GM19035 (cell line): ENCODE measurements at regions not wholly inside any gene's neighbourhood (a gene's known extent, or its start where the extent isn't known, plus 50 kb on each side); places are given as distances from the start of the nearest gene placed in this dataset.

ENCODE experiments used
- ATAC-seq: cut with Tn5 transposase; IDR thresholded peaks from one replicate; pipeline ENCODE4 v1.9.1; 2021; ENCODE audit not compliant: unreplicated experiment

DNA sequence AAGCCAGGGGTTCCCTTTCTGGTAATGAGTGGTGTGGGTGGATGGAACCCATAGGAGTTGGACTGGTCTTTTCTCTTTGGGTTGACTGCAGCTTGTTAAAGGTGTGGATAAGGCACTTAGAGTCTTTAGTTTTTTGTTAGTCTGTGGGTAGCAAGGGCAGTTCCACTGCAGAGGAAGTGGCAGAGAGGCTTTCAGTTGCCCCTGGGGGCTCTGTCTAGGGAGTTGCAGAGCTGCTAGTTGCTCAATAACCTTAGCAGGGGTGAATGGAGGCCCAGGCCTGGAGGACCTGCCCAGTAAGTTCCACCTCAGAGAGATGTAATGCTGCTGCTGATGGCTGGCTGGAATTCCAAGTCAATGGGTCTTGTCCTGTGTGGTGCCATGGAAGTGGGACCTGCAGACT, 282.6 kb upstream of the NDST4 start:
- no peak for ATAC-seq

DNA sequence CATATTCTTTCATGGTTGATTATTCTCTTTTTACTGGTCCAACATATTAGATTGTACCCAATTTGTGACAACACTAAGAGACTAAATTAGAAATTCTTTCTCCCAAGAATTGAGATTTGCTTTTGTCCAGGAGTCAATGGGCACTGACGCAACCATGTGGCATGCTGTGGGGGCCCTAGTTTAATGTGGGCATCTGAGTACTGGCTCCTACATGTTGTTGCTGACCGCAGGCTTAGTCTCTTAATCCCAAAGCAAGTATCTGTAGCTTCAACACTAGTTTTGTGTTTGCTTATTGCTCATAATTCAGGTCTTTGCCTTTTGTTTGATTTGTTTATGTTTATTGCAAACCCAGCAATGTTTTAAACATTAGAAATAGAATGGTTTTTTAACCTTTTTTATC, 263.4 kb upstream of the NDST4 start:
- ATAC-seq, result no peak

DNA sequence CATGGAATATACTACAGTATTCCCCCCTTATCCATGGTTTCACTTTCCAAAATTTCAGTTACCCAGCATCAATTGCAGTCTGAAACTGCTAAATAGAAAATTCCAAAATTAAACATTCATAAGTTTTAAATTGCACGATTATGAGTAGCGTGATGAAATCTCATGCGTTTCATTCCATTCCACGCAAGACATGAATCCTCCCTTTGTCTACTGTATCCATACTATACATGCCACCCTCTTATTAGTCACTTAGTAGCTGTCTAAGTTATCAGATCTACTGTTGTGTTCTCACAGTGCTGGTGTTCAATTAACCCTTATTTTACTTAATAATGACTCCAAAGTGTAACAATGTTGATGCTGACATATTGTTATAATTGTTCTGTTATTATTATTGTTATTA, 261.2 kb upstream of the NDST4 start:
- ATAC-seq, result no peak

DNA sequence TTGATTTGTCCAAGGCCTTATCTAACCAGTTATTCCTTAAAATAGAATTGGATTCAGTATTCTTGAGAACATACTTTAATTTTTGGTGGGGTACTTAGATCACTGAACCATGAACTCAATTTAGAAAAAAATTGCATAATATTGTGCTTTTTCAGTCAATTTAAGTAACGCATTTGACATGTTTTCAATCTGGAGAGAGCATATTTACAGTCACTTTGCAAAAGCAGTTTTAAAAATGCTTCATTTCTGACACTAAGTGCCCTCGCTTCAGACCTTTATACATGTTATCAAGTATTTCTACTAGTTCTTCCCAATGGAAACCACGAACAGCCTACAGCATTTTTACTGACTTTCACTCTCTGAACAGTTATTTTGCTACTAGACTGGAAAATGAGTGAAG, 257.1 kb upstream of the NDST4 start:
- ATAC-seq, result no peak

DNA sequence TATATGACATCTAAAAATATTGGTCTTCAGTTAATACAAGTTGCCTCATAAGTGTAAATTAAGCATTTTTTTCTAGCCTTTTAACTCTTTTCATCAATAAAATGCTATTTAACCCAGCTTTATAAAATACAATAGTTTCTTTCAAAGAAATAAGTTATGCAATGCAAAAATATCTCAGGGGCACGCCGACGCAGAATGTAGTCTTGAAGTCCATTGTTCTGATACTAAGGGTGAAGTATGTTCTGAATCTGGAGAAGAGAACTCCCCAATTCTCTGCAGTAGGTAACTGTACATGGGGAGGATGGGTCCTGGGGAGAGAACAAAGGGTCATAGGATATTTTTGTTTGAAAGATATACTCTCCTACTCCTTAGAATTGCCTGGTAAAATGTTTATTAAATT, 256.6 kb upstream of the NDST4 start:
- ATAC-seq, result no peak

DNA sequence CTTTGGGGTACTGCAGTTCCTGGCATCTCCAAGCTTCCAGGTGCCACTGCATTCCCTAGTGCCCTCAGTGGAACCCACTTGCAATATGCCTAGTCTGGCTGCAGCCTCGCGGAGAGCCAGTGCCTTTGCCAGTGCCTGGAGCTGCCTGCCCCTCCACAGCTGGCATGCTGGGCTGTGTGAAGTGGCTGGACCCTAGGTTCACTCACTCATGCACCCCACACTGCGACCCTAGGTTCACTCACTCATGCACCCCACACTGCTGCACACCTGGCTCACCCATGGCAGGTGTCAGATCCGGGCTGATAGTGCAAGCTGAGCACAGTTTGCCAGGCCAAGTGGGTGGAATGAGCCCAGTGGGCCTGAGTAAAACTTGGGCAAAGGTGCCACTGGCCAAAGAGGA, 253.0 kb upstream of the NDST4 start:
- no peak for ATAC-seq

- ATAC-seq, result no peak
Measured at GRCh38 chr4:115365185-115365584, 251.8 kb upstream of the NDST4 start.

- no peak for ATAC-seq
Measured at GRCh38 chr4:115361781-115362180, 248.4 kb upstream of the NDST4 start.

DNA sequence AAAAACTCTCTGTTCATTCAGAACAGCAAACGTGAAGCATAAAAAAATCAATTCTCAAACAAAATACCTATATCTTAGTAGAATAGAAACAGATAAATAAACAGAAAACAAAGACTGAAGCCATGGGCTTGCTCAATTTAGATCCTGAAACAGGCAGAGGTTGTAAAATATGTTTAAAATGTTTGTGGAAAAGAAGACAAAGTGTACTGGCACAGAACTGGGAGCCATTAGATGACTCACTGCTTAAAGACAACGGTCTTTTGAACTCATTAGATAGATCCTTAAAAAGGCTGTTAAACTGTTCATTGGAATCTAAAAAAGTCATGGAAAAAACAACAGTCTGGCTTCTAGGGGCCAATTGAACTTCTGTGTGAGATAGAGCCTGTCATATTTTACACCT, 247.0 kb upstream of the NDST4 start:
- no peak for ATAC-seq

DNA sequence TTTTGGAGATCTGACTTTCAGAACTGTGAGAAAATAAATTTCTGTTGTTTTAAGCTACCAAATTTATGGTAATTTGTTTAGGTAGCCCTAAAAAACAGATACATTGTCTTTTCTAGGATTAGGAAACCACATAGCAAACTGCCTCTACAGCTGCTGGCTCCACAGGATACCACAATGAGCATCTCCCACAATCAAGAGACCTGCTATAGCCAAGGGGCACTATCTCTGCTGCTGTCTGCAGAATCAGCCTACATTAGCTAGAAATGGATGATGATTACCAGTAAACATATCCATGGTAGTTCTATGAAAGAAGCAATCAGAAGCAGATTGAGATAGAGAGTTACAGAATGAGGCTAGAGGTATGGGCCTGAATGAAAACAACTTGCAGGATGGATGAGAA, 244.4 kb upstream of the NDST4 start:
- no peak for ATAC-seq

GRCh38 chr4:115356176-115356575, 242.8 kb upstream of the NDST4 start:
- no peak for ATAC-seq

GRCh38 chr4:115355329-115355728, 241.9 kb upstream of the NDST4 start:
- ATAC-seq, result no peak

- ATAC-seq, result no peak
Measured at GRCh38 chr4:115353370-115353769, 239.9 kb upstream of the NDST4 start.

DNA sequence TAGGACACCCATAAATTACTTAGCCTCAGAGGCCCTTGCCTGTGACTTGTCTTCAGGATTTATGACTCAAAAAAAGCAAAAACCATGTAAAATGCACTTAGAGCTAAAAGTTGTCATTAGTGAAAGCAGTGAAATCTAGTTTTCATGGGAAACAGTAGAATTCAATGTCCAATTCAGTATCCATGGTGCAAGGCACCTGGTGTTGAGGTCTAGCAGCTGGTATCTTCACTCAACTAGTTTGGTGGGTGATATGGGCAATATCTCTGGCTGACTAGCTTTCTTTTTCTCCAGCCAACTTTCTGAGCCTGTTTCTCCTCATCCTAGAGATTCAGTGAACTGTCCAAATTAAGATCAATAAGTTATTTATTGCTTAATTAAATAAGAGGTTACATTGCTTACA, 229.8 kb upstream of the NDST4 start:
- no peak for ATAC-seq

GRCh38 chr4:115334736-115335411, 221.5 kb upstream of the NDST4 start:
- ATAC-seq, result no peak

GRCh38 chr4:115332078-115332477, 218.7 kb upstream of the NDST4 start:
- no peak for ATAC-seq

DNA sequence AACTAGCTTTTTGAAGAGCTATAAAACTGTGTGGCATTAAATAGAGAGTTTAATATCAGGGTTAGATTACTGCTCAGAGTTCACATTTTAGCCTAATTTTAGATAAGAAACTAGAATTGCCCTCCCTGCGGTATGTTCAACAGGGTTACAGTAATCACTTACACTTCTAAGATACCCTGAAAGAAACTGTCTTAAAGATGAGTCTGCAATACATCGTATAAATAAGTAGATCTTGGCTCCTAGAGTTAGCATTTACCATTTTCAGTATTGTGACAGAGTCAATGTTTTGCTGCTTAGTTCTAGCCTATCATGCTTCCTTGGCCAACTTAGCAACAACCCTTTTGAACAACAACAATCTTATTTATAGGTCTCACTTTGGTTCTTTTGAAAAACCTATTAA, 217.8 kb upstream of the NDST4 start:
- no peak for ATAC-seq

- ATAC-seq, result no peak
Measured at GRCh38 chr4:115325836-115326235, 212.4 kb upstream of the NDST4 start.

DNA sequence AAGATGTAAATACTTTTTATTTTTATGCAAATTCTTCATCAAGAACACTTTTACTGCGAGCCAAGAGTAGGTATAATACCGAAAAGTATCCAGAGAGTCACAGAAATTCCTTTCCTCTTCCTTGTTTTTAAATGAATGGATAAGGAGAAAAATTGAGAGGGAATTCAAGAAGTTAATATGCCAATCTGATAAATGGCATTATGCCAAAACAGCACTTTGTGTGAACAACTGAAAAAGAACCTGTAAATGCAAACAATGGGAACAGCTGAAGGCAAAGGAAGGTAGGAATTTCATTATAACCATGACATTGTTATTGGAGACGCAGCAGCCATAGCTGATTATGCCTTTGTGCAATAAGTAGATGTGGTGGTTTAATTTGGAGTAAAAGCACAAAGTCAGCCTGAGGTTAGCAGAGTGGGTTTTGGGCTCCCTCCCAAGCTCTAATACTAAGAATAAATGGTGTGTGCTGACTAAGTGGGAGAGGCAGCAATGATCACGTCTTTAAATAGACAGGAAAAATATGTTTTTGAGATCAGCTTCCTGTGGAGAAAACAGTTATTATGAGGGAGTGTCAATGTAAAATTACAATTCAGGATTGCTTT, 209.8 kb upstream of the NDST4 start:
- ATAC-seq, result no peak

- ATAC-seq, result no peak
Measured at GRCh38 chr4:115315182-115315581, 201.8 kb upstream of the NDST4 start.

GRCh38 chr4:115310641-115311040, 197.2 kb upstream of the NDST4 start:
- no peak for ATAC-seq

DNA sequence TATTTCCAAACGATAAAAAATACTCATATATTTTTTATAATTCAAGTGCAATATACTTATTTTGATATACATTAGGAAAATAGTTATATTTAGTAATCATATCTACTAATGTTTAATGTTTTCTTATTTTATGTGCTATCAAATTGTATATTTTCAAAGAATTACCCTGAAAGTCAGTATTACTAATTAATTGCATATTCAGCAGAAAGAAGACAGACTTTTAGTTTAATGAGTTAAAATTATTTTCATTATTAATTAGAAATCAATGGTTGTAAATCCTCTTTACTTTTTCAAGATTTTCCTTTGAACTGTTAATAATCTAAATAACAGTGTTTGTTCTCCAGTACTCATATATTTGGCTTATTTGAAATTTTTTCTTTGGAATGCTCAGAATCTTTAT, 181.3 kb upstream of the NDST4 start:
- no peak for ATAC-seq

GRCh38 chr4:115293093-115293462, 179.7 kb upstream of the NDST4 start:
- no peak for ATAC-seq
